DOHH2 (cell line): ENCODE measurements at regions not wholly inside any gene's neighbourhood (a gene's known extent, or its start where the extent isn't known, plus 50 kb on each side); places are given as distances from the start of the nearest gene placed in this dataset.

ENCODE experiments used
- EZH2phosphoT487 ChIP-seq: fragments of 200-600 bp; sonication (generic); IDR thresholded peaks from 2 replicates; pipeline ENCODE4 v1.6.1; 2017; ENCODE audit warnings: borderline replicate concordance, mild to moderate bottlenecking, antibody characterized with exemption, low read length, moderate library complexity, mixed read lengths
- TF ChIP-seq, protein P1 (sequence below): fragments of 200-600 bp; sonication (generic); IDR thresholded peaks from one replicate; pipeline ENCODE4 v1.5.1; 2014; ENCODE audit warnings: antibody characterized with exemption, mild to moderate bottlenecking, low read depth, low read length; ENCODE audit not compliant: poor library complexity, severe bottlenecking

- TF ChIP-seq, protein P1, sequence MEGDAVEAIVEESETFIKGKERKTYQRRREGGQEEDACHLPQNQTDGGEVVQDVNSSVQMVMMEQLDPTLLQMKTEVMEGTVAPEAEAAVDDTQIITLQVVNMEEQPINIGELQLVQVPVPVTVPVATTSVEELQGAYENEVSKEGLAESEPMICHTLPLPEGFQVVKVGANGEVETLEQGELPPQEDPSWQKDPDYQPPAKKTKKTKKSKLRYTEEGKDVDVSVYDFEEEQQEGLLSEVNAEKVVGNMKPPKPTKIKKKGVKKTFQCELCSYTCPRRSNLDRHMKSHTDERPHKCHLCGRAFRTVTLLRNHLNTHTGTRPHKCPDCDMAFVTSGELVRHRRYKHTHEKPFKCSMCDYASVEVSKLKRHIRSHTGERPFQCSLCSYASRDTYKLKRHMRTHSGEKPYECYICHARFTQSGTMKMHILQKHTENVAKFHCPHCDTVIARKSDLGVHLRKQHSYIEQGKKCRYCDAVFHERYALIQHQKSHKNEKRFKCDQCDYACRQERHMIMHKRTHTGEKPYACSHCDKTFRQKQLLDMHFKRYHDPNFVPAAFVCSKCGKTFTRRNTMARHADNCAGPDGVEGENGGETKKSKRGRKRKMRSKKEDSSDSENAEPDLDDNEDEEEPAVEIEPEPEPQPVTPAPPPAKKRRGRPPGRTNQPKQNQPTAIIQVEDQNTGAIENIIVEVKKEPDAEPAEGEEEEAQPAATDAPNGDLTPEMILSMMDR = no peak
- TF ChIP-seq EZH2phosphoT487 = no peak
Observed at GRCh38 chr11:95671768-95672167, 117.8 kb downstream of the FAM76B start.
